Umbilical cord (tissue), 1 donor: ENCODE measurements at regions not wholly inside any gene's neighbourhood (a gene's known extent, or its start where the extent isn't known, plus 50 kb on each side); places are given as distances from the start of the nearest gene placed in this dataset.

Experiments used
- DNase-seq: peaks from one replicate; pipeline ENCODE4 v3.0.0-alpha.2; 2015; ENCODE audit warnings: low spot score

DNA sequence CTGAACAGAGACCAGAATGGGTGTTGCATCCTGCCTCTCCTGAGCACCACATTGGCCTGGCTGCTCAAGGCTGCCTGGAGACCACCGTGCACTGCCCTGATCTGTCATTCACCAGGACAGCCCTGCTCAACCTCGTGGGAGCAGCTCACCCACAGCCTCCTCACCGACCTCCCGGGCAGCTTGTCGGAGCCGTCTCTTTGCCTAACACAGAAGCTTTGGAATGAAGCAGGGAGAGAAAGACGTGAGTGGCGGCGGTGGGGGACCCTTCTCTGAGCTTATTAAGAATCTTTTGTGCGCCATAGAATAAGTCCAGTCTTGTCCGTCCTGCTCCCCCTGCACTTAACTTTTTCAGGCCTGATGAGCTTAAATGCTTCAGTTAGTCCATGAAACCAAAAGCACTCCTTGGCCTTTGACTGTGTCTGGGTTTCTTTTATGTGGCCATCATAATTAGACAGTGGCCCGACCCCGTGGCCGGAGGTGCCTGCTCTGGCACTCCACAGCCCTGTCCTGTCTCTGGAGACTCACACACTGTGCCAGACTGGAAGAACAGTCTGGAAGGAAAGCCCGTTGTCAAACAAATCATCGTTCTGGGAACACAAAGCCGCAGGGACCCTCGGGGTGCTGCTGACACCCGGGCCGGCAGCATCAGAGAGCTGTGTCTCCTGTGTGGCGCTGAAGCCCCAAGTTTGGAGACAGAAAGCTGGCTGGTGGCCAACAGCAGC, 192.8 kb downstream of the BCOR start:
- no peak for DNase-seq

DNA sequence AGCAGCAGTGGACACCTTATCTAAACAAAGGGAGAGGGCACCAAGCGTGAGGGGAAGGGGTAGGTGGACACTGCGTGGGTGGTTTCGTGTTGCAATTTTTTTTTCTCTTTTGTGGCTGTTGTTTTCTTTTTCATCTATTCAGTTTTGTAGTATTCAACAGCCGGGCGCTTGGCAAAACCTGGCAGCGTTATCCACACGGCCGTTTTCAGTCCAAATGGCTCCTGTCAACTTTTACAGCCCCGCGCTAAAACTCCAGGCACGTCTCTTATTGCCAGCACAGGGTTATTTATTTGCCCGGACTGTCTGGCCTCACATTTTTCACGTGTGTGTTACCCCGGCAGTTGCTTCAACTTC, 192.2 kb downstream of the BCOR start:
- DNase-seq = peak; percentile 59

DNA sequence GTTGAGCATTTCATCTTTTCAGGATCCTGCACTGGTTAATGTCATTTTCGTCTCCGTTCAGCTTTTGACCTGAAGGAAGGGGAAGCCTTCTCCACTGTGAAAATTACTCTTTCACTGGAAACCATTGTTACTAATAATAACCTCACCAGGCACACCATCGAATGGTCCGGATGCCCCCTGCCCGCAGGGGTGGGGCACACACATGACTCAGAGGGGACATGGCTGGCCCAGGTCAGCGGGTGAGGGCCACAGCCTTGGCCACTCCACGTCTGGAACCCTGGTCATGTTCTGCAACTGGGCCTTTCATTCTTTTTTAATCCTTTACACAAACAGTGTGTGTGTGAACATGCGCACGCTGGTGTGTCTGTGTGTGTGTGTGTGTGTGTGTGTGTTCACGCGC, 191.8 kb downstream of the BCOR start:
- DNase-seq = no peak

DNA sequence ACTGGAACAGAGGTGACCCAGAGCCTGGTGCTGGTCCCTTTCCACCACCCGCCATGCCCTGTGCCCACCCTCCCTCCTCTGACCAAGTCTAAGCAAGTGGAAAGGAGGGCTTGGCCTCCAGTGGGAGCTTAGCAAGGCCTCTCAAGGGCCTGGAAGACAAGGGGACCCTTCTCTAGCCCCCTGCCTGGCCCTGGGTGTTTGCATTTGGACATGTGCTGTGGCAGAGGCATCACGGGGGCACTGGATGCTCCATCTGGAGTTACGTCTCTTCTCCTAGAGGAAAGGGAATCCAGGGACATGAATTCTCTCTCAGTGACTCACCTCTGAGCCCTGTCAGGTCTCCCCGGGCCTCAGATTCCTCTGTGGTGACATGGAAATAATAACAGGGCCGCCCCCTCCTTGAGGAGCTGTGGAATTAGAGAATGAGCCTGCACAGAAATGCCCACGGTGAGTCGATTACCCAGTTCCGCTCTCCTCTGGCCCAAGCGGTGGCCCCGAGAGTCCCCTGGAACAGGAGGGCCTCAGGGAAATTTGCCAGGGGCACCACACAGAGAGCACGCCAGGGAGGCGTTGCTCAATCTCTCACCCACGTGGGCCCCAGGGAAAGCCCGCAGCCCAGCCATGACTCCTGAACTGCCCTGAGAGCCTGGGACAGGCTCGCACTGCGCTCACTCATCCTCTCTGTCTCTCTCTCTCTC, 189.6 kb downstream of the BCOR start:
- DNase-seq = peak; percentile 81

DNA sequence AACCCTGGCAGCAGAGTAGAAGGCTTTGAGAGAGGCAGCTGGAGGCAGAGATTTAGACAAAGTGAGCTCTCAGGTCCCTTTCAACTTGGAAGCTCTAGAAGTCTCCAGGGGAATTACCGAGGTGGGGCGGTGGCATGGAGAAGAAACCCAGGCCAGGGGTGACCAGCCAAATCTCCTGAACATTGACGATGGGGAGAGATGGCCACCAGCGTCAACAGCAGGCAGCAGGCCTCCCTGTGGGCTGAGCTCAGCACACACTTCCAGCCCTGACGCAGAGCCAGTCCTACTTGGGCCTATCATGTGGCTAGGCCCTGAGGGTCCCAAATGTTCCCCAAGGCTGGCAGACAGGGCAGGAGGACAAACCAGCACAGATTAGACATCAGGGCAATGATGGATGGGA, 187.8 kb downstream of the BCOR start:
- DNase-seq = no peak

DNA sequence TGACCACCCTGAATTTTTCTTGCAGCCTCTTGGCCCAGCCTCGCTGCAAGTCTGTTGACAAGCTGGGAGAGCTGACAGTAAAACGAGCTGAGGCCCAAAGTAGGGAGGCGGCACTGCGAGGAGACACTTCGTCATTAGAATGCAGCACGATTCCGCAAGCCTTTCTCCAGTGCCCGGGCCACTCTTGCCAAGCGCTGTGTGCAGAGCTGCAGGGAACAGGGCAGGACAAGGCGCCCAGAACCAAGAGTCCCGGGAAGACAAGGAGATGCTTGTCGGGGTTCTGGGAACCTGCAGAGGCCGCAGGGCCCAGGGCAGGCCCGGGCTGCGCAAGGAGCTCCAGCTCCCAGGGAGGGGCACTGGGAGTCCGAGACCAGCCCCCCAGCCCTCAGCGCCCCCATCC, 187.1 kb downstream of the BCOR start:
- DNase-seq = peak; percentile 46

DNA sequence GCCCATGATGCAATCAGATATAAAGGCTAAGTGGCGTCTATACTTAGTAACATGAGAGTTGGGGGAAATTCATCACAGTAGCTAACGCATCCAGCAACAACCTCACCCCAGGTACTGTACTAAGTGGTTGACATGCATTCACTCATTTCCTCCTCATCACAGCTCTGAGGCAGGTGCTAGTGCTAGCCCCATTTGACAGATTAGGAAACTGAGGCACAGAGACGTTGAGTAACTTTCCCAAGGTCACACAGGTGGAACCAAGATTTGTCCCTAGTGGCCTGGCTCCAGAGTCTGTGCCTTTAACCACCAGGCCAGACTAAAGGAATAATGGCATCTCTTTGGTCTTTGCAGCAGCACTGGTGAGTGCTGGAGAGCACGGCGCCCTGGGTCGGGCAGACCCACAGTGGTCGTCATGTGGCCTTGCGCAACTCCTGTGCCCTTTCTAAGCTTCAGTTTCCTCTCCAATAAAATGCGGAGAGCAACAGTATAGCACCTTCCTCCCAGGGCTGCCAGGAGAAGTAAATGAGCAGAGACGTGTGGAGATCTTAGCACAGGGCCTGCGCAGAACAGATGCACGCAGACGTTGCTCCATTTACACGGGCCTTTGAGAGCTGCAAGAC, 186.4 kb downstream of the BCOR start:
- no peak for DNase-seq

DNA sequence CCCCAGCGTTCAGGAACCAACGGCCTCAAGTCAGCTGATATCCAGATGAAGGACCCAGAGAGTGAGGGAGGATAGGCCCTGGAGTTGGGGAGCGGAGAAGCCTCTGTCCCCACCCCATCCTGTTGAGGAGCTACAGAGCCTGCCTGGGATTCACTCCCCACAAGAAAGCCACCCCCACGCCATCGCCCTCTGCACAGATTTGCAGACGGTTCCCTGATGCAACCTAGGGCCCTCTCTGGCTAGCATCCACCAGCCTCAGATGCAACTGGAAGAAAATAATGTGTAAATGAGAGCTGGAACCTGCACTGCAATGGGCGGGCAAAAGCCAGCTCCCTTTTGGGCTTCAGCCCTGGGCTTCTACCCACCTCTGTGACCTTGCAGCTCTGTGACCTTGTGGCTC, 185.6 kb downstream of the BCOR start:
- no peak for DNase-seq

DNA sequence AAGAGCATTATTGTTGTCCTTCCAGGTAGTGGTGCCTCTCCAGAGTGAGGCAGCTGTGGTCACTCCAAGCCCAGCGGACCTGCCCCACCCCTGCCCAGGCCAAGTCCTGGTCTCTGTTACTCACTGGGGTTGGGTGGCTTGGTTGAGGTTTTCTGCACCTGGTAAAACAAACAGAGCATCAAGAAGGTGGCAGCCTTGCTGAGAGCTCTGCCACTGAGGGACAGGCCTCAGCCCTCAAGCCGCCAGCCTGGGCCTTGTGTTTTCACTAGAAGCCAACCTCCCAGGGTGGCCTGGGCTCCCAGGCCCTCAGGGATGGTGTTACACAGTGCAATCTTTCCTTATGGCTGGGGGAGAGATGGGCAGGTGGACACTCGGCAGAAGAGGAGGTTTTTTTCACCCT, 182.7 kb downstream of the BCOR start:
- DNase-seq = no peak

DNA sequence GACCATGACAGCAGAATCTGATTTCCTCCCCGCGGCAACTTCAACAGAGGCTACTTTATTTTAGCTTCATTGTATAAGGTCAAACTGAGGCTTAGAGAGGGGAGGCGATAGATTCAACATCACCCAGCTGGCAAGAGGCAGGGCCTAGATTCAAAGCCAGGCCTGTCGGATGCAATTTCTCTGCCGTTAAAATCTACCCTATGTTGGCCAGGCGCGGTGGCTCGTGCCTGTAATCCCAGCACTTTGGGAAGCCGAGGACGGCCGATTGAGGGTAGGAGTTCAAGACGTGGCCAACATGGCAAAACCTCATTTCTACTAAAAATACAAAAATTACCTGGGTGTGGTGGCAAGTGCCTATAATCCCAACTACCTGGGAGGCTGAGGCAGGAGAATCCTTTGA, 182.2 kb downstream of the BCOR start:
- DNase-seq = no peak

DNA sequence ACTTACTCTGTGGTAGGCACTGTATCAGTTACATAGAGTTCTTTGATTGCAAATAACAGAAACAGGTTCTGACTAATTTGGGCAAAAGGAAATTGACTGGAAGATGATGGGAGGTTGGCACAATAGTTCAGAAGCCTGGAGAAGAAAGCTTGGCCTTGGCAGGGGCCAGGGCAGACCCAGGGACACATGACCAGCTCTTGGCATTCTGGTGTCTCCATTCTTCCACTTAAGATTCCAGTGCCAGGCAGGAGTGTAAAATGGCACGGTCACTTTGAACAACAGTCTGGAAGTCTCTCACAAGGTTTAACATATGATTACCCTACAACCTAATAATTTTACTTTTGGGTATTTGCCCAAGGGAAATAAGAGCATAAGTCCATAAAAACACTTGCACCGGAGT, 175.9 kb downstream of the BCOR start:
- DNase-seq = no peak

DNA sequence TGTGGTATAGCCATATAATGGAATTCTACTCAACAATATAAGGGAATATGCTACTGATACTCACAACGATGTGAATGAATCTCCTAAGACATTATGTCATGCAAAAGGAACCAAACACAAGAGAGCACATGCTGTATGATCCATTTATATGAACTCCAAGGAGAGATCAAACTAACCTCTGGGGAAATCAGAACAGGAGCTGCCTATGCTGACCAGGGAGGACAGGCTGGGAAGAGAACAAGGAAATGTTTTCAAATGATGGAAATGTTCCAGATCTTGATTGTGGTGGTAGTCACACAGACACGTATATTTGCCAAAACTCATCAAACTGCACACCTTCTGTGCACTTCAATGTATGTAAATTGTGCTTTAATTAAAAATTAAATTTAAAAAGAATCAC, 175.3 kb downstream of the BCOR start:
- DNase-seq = no peak

DNA sequence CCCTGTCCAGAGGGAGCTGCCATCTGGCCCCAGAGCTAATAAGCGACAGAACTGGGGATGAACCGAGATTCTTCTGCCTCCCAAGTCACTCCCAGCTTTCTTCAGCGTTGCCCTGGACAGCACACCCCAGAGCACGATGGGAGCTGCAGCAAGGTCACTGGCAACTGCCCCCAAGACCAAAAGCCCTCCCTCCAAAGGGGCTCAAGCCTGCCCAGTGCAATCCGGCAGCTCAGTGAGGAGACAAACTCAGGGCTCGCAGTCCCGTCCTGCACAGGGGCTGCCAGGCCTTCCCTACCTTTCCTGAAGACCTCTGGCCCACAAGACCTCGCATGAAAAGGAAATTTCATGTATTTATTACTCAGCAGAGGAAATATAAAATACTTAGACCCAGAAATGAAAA, 174.8 kb downstream of the BCOR start:
- DNase-seq = no peak

DNA sequence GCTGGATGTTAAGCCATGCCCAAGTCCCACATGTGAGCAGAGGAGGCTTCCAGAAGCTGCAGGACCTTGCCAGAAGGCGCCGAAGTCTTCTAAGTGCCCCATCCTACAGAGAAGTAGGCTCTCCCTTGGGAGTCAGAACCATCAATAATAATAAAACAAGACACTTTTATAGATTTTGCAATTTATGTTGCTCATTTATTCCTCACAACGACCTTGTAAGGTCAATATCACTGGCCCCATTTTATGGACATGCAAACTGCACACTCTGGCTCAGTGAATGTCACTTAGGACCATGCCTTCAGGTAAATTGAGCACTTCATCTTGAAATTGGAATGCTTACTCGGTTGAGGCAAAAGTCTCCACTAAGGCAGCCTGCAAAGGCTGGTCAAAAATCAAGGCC, 170.4 kb downstream of the BCOR start:
- no peak for DNase-seq

DNA sequence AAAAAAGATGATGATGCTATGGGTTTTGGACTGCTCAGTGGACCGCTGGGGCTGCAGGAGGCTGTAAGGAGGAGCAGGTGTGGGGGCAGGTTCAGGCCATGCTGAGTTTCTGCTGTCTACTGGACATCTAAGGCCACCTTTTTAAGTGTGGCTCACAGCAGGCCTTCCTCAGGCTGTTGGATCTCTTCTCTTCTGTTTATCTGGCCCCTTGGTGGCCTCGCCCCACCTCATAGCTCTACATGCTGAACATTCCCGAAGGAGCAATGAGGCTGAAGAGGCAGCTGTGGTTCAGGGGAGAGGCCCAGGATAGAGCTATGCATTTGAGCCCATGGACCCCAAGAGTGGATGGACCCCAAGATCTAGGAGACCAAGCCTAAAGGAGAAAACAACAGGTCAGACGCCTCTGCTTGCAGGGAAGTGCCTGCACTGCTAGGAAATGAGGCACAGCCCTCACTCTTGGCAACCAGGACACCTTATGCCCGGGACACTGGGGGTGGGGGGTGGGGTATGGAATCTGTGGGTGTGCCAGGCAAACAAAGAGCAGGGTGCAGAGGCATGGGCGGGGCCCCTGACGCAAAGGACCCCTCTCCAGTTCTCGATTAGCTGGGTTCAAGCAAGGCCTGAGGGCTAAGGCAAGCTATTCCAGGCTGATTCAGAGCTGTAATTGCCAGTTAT, 168.9 kb downstream of the BCOR start:
- no peak for DNase-seq

DNA sequence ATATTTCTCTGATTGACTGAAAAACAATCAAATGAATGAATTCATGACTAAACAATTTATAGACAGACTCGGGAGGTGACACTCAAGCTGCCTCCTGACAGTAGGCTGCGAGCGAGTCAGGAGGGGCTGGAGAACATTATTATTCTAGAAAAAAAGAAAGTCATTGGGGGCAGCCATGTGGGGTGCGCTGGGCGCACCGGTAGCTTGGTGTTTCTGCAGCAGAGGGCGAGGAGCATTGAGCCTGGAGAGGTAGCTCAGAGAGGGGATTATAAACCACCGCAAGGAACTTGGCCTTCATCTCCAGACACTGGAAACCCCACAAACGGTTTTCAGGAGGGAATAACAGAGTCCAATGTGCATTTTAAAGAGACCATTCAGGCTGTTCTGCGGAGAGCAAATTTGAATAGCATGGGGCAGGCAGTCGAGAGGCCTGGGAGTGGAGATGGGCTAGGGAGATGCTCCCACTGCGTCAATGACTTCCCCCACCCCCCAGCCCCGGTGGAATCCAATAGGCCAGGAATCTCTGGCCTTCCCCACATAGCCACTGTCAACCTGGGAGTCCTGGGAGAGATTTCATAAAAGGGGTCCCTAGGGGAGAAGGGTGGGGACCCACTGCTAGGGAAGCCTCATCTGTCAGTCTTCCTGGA, 168.3 kb downstream of the BCOR start:
- no peak for DNase-seq

DNA sequence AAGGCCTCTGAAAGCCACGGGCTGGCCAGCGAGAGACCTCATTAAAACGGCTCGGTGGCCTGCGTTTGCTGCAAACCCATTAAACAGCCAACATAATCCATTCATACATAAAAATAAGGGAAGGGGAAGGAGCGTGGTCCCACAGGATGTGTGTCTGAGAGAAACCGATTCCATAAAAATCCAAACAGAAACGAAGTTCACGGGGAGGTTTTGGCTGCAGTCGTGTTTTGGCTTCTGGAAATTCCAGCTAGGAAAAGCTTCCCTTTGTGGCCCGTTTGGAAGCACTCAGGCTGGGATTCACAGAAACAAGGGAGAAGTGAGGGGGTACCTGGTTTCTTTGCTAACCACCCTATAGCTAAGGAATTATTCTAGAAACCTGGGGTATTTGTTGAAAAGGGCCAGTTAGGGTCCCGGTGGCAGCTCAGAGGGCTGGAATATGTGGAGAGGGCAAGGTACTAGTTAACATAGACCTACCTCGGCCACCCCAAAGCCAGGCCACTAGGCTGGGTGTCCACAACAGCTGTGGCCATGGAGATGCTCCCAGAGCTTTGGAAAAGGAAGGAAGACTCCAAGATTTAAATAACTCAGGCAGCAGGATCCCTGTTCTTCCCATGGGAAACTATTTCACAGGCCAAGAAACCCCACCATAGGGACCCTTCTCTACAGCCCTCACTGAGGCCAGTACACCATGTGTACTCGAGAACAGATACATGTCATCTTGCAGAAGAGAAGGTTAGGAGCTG, 166.8 kb downstream of the BCOR start:
- no peak for DNase-seq

DNA sequence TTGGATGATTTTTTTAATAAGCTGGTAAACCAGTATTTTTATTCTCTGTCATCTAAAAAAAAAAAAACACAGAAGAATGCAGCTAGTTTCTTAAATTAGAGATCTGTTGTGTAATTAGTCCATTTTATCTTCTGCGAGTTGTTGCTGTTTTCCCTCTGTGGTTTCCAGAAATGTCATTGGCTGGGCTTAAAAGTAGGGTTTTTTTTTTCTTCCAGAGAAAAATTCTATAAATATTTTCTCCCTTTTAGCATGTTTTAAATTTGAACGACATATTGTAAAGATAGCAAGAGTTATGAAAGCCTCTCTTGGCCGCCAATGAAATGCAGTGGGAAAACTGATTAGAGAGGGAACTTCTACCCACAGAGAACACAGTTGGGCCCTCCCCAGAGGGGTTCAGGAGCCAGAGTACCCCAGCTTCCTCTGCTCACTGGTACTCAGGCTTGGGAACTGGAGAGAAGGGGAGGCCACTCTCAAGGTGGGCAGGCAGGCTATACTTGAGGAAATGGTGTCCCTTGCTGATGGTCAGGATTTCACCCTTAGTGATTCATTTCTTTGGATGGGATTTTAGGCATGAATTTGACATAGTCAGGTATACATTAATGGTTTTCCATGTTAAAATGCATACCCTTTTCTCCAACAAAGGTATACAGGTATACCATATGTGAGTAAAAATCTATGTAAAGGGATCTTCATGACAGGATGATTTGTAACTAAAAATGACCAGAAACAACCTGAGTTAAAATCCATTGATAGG, 166.1 kb downstream of the BCOR start:
- DNase-seq = peak; percentile 46

DNA sequence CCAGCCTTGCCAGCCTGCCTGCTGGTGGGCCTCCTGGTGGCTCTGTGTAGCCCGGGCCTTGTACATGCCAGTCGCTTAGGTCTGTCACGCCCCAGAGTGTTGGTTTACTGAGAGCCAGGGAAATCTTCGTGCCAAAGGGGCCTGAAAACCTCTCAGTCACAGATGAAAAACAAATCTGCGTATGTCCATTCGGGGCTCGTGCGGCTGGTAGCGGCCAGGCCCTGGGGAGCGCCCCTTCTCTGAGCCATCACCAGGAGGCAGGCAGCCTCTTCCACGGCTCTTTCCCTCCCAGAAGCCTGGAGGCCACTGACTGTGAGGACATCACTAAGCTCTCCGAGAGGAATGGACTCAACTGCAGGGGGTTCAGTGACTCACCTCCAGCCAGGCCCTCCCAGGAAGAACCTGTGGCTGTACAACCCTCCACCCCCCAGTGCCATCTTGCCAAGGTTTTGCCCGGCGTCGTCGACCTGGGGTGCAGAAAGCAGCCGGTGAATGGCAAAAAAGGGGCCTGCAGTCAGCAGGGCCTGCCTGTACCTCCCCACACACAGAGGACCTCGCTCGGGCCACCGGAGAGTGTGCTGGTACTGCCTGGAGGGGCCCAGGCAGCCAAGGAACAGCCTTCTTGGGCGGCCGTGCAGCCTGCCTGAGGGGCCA, 162.2 kb downstream of the BCOR start:
- DNase-seq = no peak
